SK-N-SH treated with all-trans-retinoic acid at 6 μM for 48 hours (cell line): ENCODE measurements at regions not wholly inside any gene's neighbourhood (a gene's known extent, or its start where the extent isn't known, plus 50 kb on each side); places are given as distances from the start of the nearest gene placed in this dataset.

Experiments
- ATAC-seq: fragments of 200-7000 bp; cut with Tn5 transposase; 3 replicates; pipeline ENCODE4 v1.9.1; 2020; ENCODE audit warnings: mild to moderate bottlenecking, moderate library complexity
- ARNTL ChIP-seq: fragments of 450-650 bp; formaldehyde crosslinking; IDR thresholded peaks from 2 replicates; pipeline ENCODE4 v1.5.0; 2020; ENCODE audit warnings: low read depth, mild to moderate bottlenecking, moderate library complexity, borderline replicate concordance
- BACH2 ChIP-seq: fragments of 250-450 bp; sonication (Bioruptor Pico); IDR thresholded peaks from 2 replicates; pipeline ENCODE4 v1.9.0; 2021; ENCODE audit warnings: mild to moderate bottlenecking, borderline replicate concordance
- CSDC2 ChIP-seq: fragments of 250-450 bp; sonication (Bioruptor Pico); IDR thresholded peaks from 2 replicates; pipeline ENCODE4 v1.5.0; 2020; ENCODE audit warnings: mild to moderate bottlenecking, moderate library complexity
- GLIS3 ChIP-seq: fragments of 250-450 bp; sonication (Bioruptor Pico); IDR thresholded peaks from 2 replicates; pipeline ENCODE4 v1.5.0; 2020; ENCODE audit warnings: mild to moderate bottlenecking, moderate library complexity
- ISL1 ChIP-seq: fragments of 250-450 bp; sonication (Bioruptor Pico); IDR thresholded peaks from 2 replicates; pipeline ENCODE4 v2.1.2; 2022; ENCODE audit warnings: mild to moderate bottlenecking, moderate library complexity
- OSR1 ChIP-seq: fragments of 250-450 bp; sonication (Bioruptor Pico); IDR thresholded peaks from 2 replicates; pipeline ENCODE4 v1.8.0; 2022; ENCODE audit warnings: moderate library complexity, mild to moderate bottlenecking, inconsistent platforms
- PPARA ChIP-seq: fragments of 250-450 bp; sonication (Bioruptor Pico); IDR thresholded peaks from 2 replicates; pipeline ENCODE4 v1.5.0; 2020; ENCODE audit warnings: mild to moderate bottlenecking, borderline replicate concordance
- RARB ChIP-seq: fragments of 250-450 bp; sonication (Bioruptor Pico); IDR thresholded peaks from 2 replicates; pipeline ENCODE4 v1.8.0; 2021; ENCODE audit warnings: mild to moderate bottlenecking, moderate library complexity
- SNAI2 ChIP-seq: fragments of 250-450 bp; sonication (Bioruptor Pico); IDR thresholded peaks from 2 replicates; pipeline ENCODE4 v1.5.0; 2020; ENCODE audit warnings: mild to moderate bottlenecking, moderate library complexity
- TCF4 ChIP-seq: fragments of 250-450 bp; sonication (Bioruptor Pico); IDR thresholded peaks from 2 replicates; pipeline ENCODE4 v1.8.0; 2021; ENCODE audit warnings: mild to moderate bottlenecking, moderate library complexity, borderline replicate concordance
- TOX ChIP-seq: fragments of 250-450 bp; sonication (Bioruptor Pico); IDR thresholded peaks from 2 replicates; pipeline ENCODE4 v1.8.0; 2021; ENCODE audit warnings: mild to moderate bottlenecking, moderate library complexity, borderline replicate concordance
- ZC3H10 ChIP-seq: fragments of 250-450 bp; sonication (Bioruptor Pico); IDR thresholded peaks from 2 replicates; pipeline ENCODE4 v1.5.1; 2021; ENCODE audit warnings: mild to moderate bottlenecking, moderate library complexity
- ZFP3 ChIP-seq: fragments of 250-450 bp; sonication (Bioruptor Pico); IDR thresholded peaks from 2 replicates; pipeline ENCODE4 v1.5.0; 2020; ENCODE audit warnings: mild to moderate bottlenecking, moderate library complexity
- ZFP30 ChIP-seq: fragments of 450-650 bp; formaldehyde crosslinking; IDR thresholded peaks from 2 replicates; pipeline ENCODE4 v1.5.0; 2022; ENCODE audit warnings: mild to moderate bottlenecking, moderate library complexity
- ZNF565 ChIP-seq: fragments of 450-650 bp; formaldehyde crosslinking; conservative IDR thresholded peaks from 2 replicates; pipeline ENCODE4 v1.5.0; 2020; ENCODE audit warnings: low read depth, mild to moderate bottlenecking, moderate library complexity
- ZNF8 ChIP-seq: fragments of 450-650 bp; formaldehyde crosslinking; IDR thresholded peaks from 2 replicates; pipeline ENCODE4 v1.5.0; 2020; ENCODE audit warnings: mild to moderate bottlenecking, moderate library complexity
- TF ChIP-seq, protein P1 (sequence below): fragments of 250-450 bp; sonication (Bioruptor Pico); IDR thresholded peaks from 2 replicates; pipeline ENCODE4 v1.5.1; 2021; ENCODE audit warnings: mild to moderate bottlenecking, moderate library complexity
- TF ChIP-seq, protein P2 (sequence below): fragments of 250-450 bp; sonication (Bioruptor Pico); IDR thresholded peaks from 2 replicates; pipeline ENCODE4 v1.5.0; 2020; ENCODE audit warnings: mild to moderate bottlenecking, moderate library complexity
- TF ChIP-seq, protein P3 (sequence below): fragments of 250-450 bp; sonication (Bioruptor Pico); IDR thresholded peaks from 2 replicates; pipeline ENCODE4 v1.8.0; 2020; ENCODE audit warnings: mild to moderate bottlenecking, moderate library complexity, borderline replicate concordance
- TF ChIP-seq, protein P4 (sequence below): fragments of 250-450 bp; sonication (Bioruptor Pico); IDR thresholded peaks from 2 replicates; pipeline ENCODE4 v1.5.1; 2020; ENCODE audit warnings: low read depth, mild to moderate bottlenecking, moderate library complexity

DNA sequence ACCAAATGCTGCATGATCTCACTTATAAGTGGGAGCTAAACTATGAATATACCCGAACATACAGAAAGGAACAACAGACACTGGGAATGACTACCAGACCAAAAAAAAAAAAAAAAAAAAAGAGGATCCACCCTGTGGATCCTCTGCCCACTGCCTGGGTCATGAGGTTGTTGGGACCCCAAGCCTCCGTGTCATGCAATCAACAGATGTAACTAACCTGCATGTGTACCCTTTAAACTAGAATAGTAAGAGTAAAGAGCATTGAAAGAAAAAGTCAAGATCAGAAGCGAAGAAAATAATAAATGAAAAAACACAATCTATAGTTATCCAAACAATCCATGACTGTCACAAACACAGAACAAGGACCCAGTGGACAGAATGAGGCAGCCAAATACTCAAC, 109.5 kb upstream of the TOP3B start:
- TF ChIP-seq BACH2 (CRISPR knock-in tag) (no peak), ARNTL (CRISPR knock-in tag) (no peak), GLIS3 (CRISPR knock-in tag) (no peak), TCF4 (no peak), SNAI2 (no peak), ZC3H10 (CRISPR knock-in tag) (no peak), TOX (CRISPR knock-in tag) (no peak), PPARA (CRISPR knock-in tag) (no peak), ZNF565 (CRISPR knock-in tag) (no peak), RARB (CRISPR knock-in tag) (no peak), OSR1 (no peak)
- TF ChIP-seq, protein P1, sequence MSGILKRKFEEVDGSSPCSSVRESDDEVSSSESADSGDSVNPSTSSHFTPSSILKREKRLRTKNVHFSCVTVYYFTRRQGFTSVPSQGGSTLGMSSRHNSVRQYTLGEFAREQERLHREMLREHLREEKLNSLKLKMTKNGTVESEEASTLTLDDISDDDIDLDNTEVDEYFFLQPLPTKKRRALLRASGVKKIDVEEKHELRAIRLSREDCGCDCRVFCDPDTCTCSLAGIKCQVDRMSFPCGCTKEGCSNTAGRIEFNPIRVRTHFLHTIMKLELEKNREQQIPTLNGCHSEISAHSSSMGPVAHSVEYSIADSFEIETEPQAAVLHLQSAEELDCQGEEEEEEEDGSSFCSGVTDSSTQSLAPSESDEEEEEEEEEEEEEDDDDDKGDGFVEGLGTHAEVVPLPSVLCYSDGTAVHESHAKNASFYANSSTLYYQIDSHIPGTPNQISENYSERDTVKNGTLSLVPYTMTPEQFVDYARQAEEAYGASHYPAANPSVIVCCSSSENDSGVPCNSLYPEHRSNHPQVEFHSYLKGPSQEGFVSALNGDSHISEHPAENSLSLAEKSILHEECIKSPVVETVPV (CRISPR knock-in tag) = no peak
- TF ChIP-seq, protein P2, sequence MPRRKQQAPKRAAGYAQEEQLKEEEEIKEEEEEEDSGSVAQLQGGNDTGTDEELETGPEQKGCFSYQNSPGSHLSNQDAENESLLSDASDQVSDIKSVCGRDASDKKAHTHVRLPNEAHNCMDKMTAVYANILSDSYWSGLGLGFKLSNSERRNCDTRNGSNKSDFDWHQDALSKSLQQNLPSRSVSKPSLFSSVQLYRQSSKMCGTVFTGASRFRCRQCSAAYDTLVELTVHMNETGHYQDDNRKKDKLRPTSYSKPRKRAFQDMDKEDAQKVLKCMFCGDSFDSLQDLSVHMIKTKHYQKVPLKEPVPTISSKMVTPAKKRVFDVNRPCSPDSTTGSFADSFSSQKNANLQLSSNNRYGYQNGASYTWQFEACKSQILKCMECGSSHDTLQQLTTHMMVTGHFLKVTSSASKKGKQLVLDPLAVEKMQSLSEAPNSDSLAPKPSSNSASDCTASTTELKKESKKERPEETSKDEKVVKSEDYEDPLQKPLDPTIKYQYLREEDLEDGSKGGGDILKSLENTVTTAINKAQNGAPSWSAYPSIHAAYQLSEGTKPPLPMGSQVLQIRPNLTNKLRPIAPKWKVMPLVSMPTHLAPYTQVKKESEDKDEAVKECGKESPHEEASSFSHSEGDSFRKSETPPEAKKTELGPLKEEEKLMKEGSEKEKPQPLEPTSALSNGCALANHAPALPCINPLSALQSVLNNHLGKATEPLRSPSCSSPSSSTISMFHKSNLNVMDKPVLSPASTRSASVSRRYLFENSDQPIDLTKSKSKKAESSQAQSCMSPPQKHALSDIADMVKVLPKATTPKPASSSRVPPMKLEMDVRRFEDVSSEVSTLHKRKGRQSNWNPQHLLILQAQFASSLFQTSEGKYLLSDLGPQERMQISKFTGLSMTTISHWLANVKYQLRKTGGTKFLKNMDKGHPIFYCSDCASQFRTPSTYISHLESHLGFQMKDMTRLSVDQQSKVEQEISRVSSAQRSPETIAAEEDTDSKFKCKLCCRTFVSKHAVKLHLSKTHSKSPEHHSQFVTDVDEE = no peak

GRCh38 chr22:22091400-22091878, 108.9 kb upstream of the TOP3B start:
- no peak for TF ChIP-seq ZNF8
- TF ChIP-seq ISL1 (CRISPR knock-in tag) = no peak
- no peak for TF ChIP-seq TOX (CRISPR knock-in tag)
- no peak for TF ChIP-seq ARNTL (CRISPR knock-in tag)
- ATAC-seq = no peak

More for the DNA sequence above, 109.5 kb upstream of the TOP3B start:
- ATAC-seq = no peak

- no peak for ATAC-seq
- TF ChIP-seq ZC3H10 (CRISPR knock-in tag) = no peak
- no peak for TF ChIP-seq ZFP3 (CRISPR knock-in tag)
- TF ChIP-seq, protein P3, sequence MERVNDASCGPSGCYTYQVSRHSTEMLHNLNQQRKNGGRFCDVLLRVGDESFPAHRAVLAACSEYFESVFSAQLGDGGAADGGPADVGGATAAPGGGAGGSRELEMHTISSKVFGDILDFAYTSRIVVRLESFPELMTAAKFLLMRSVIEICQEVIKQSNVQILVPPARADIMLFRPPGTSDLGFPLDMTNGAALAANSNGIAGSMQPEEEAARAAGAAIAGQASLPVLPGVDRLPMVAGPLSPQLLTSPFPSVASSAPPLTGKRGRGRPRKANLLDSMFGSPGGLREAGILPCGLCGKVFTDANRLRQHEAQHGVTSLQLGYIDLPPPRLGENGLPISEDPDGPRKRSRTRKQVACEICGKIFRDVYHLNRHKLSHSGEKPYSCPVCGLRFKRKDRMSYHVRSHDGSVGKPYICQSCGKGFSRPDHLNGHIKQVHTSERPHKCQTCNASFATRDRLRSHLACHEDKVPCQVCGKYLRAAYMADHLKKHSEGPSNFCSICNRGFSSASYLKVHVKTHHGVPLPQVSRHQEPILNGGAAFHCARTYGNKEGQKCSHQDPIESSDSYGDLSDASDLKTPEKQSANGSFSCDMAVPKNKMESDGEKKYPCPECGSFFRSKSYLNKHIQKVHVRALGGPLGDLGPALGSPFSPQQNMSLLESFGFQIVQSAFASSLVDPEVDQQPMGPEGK = no peak
- TF ChIP-seq CSDC2 (CRISPR knock-in tag) = no peak
- no peak for TF ChIP-seq SNAI2
- no peak for TF ChIP-seq ZFP30
- no peak for TF ChIP-seq ZNF565 (CRISPR knock-in tag)
- TF ChIP-seq, protein P2 = no peak
- TF ChIP-seq BACH2 (CRISPR knock-in tag) = no peak
- no peak for TF ChIP-seq ISL1 (CRISPR knock-in tag)
- TF ChIP-seq PPARA (CRISPR knock-in tag) = no peak
- TF ChIP-seq, protein P1 (CRISPR knock-in tag) = no peak
- TF ChIP-seq RARB (CRISPR knock-in tag) = no peak
- no peak for TF ChIP-seq OSR1
- no peak for TF ChIP-seq TCF4
- TF ChIP-seq, protein P4, sequence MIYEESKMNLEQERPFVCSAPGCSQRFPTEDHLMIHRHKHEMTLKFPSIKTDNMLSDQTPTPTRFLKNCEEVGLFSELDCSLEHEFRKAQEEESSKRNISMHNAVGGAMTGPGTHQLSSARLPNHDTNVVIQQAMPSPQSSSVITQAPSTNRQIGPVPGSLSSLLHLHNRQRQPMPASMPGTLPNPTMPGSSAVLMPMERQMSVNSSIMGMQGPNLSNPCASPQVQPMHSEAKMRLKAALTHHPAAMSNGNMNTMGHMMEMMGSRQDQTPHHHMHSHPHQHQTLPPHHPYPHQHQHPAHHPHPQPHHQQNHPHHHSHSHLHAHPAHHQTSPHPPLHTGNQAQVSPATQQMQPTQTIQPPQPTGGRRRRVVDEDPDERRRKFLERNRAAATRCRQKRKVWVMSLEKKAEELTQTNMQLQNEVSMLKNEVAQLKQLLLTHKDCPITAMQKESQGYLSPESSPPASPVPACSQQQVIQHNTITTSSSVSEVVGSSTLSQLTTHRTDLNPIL (CRISPR knock-in tag) = no peak
- TF ChIP-seq, all 23 proteins: peak for 0
These were observed 108.2 kb upstream of the TOP3B start for GRCh38 chr22:22090650-22091399.
